ENCODE measurements at regions not wholly inside any gene's neighbourhood (a gene's known extent, or its start where the extent isn't known, plus 50 kb on each side); places are given as distances from the start of the nearest gene placed in this dataset.
"Not testable (repeated sequence)": the region's sequence is repeated elsewhere in the genome, so short reads cannot be mapped to it uniquely, and the experiment has no call there.

DNA sequence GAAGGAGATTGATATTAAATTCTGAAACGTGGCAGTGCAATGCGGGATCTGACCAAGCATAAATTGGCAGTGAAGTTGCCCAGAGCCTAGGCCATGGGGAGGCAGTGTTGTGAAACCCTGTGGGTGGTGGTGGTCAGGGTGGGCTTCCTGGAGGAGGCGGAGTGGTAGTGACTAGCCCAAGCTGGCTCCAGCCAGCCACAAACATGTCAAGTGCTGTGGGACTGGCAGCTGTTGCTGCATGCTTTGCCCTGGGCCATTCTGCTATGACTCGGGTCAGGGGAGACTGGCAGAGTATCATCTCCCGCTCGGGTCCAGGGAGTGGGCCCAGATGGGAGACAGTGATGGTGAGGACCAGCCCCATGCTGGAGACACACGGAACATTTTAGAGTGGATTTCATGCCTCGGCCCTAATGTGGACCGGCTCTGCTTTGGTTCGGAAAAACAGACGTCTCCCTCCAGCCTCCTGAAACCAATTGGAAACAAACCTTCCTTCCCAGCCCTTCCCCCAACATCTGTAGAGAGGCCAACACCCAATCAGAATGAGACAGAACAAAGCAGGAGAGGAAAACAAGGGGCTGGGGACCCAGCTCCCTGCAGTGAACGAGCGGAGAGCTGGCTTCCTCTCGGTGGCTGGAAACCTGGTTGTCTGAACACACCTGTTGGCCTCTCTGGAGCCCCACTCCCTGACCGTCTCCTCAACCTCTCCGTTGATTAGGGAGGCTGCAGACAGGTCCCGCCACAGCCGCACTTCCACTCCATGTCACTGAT is 58.2 kb downstream of the TMEM270 start:
- Histone ChIP-seq H3K9me3 (no peaks in the 10 kb centered on the region), H3K4me1 (ENCODE audit: insufficient read depth) (no peaks in the 10 kb centered on the region), H3K27me3 (no peaks in the 10 kb centered on the region), H3K4me3 (no peak overlapping the region), H3K27ac (no peak overlapping the region), H3K36me3 (no peaks in the 10 kb centered on the region)
- intact Hi-C loops (cut with DNase I) = no loop called here
- 57 to 69% (median 58%) methylated on average over 18 of the region's 18 CpGs for WGBS, 3 donors
- TF ChIP-seq EP300 (IDR thresholded peaks at IDR 0.05) (no peak), POLR2A (IDR thresholded peaks at IDR 0.05) (no peak)
- TF ChIP-seq, protein P1, sequence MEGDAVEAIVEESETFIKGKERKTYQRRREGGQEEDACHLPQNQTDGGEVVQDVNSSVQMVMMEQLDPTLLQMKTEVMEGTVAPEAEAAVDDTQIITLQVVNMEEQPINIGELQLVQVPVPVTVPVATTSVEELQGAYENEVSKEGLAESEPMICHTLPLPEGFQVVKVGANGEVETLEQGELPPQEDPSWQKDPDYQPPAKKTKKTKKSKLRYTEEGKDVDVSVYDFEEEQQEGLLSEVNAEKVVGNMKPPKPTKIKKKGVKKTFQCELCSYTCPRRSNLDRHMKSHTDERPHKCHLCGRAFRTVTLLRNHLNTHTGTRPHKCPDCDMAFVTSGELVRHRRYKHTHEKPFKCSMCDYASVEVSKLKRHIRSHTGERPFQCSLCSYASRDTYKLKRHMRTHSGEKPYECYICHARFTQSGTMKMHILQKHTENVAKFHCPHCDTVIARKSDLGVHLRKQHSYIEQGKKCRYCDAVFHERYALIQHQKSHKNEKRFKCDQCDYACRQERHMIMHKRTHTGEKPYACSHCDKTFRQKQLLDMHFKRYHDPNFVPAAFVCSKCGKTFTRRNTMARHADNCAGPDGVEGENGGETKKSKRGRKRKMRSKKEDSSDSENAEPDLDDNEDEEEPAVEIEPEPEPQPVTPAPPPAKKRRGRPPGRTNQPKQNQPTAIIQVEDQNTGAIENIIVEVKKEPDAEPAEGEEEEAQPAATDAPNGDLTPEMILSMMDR (IDR thresholded peaks at IDR 0.05) = no peak
- no peak for DNase-seq

DNA sequence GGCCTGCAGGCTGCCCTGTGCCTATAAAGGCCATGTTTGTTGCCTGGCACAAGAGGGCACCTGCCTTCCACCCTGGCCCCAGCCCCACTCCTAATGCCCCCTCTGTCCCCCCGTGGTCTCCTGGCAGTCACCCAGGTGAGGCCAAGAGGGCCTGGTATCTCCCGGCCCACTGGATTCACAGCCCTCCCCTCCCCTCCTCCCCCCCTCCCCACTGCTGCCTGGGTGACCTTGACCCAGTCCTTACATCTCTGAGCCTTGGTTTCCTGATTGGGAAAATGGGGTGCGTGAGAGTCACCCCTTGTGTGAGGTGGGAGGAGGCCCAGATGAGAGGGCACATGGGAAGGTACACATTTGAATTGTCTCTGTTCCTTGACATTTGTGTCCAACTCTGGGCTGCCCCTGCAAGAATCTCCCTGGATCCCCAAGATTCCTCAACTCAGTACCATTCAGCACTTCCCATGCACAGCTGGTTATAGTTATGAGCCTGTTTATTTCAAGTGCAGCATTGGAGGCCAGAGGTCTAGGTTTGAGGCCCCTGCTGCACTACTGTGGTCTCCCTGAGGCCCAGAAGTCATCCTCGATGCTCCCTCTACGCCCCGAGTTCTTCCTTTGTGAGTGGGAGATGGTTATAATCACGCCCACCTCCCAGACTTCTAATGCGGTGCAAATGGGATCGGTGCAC is 58.9 kb downstream of the TMEM270 start:
- Histone ChIP-seq H3K27ac (no peak overlapping the region), H3K36me3 (no peaks in the 10 kb centered on the region), H3K4me1 (ENCODE audit: insufficient read depth) (no peaks in the 10 kb centered on the region), H3K9me3 (no peaks in the 10 kb centered on the region), H3K4me3 (no peak overlapping the region), H3K27me3 (no peaks in the 10 kb centered on the region)
- 62 to 71% (median 64%) methylated on average over 8 to 9 of the region's 9 CpGs for WGBS, 3 donors
- no peak for DNase-seq
- intact Hi-C loops (cut with DNase I) = no loop called here
- no peak for TF ChIP-seq POLR2A (IDR thresholded peaks at IDR 0.05)
- TF ChIP-seq, protein P1 (IDR thresholded peaks at IDR 0.05) = no peak
- no peak for TF ChIP-seq EP300 (IDR thresholded peaks at IDR 0.05)

DNA sequence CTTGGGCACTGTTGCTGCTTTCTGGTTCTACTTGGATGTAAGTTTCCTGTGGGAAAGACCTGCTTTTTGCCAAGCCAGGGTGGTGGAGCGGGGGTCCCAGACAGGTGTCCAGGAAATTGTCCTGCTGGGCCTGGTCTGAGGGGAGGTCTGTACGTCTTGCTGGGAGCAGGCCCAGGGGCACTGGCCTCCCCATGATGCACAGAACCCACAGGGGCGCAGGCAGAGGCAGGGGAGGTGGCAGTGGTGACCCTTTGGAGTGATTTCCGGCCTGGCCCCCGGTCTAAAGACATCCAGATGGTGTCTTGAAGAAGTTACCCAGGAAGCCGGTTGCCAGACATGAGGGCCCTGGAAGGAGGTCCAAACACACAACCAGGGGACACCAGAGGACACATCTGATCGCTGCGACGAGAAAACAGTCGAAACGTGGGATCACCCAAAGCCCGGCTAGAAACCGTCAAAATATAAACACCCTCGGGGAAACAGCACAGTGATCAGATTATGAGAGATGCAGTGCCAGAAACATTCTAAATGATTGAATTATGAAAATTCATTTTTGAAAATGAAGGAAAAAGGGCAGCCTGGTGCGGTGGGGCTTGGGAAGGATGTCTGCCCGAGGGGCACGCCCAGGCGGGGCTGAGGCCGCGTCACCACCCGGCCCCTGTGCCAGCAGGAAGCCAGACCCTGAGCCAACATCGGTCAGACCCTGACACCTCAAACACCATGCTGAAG is 59.6 kb downstream of the TMEM270 start:
- no peak overlapping the region for H3K27ac ChIP-seq
- TF ChIP-seq, protein P1 (IDR thresholded peaks at IDR 0.05) = no peak
- TF ChIP-seq EP300 (IDR thresholded peaks at IDR 0.05) (no peak), POLR2A (IDR thresholded peaks at IDR 0.05) (no peak)

DNA sequence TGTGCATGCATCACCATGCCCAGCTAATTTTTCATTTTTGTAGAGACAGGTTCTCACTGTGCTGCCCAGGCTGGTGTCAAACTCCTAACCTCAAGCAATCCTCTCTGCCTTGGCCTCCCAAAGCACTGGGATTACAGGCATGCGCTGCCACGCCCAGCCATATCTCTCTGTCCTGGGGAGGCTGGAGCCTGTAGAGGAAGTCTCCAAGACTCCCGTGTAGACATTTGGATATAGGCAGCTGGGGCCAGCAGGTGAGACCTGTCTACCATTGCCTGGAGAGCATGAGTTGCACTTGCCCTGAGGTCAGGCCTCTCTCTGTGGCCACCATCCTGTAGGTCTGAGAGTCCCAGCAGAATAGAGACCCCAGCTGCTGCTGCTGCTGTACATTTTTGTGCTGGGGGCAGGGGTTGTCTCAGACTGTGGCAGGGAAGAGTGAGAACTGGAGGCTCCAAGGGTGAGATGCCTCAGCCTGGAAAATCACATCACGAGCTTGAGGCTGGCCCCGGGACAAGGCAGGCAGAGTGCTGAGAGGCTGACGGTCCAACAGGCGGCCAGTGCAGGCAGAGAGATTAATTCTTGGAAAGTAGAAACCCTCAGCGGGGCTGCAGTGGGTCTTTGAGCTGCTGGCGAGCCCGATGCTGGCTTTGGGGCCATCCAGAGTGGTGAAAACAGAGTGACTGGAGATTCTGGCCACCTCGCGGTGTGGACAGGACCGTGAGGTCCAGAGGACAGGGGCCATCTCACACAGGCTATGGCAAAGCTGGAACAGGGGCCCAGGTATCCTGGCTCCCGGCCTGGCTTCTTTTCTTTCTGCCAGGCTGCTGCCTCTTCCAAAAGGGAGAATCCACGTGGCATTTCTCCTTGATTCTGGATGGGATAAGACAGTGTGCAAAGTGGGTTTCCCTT is 60.9 kb downstream of the TMEM270 start:
- Histone ChIP-seq H3K27ac (no peak overlapping the region), H3K4me1 (ENCODE audit: insufficient read depth) (no peaks in the 10 kb centered on the region), H3K9me3 (no peaks in the 10 kb centered on the region), H3K27me3 (no peaks in the 10 kb centered on the region), H3K4me3 (no peak overlapping the region), H3K36me3 (no peaks in the 10 kb centered on the region)
- no peak for DNase-seq
- intact Hi-C loops (cut with DNase I) = no loop called here
- 61 to 69% (median 65%) methylated on average over 15 of the region's 15 CpGs for WGBS, 3 donors
- TF ChIP-seq, protein P1 (IDR thresholded peaks at IDR 0.05) = no peak

More for the DNA sequence above, 59.6 kb downstream of the TMEM270 start:
- Histone ChIP-seq H3K36me3 (no peaks in the 10 kb centered on the region), H3K4me1 (ENCODE audit: insufficient read depth) (no peaks in the 10 kb centered on the region), H3K27me3 (no peaks in the 10 kb centered on the region), H3K9me3 (no peaks in the 10 kb centered on the region), H3K4me3 (no peak overlapping the region)
- 86 to 92% (median 91%) methylated on average over 22 of the region's 22 CpGs for WGBS, 3 donors
- DNase-seq = no peak
- intact Hi-C loops (cut with DNase I) = no loop called here

DNA sequence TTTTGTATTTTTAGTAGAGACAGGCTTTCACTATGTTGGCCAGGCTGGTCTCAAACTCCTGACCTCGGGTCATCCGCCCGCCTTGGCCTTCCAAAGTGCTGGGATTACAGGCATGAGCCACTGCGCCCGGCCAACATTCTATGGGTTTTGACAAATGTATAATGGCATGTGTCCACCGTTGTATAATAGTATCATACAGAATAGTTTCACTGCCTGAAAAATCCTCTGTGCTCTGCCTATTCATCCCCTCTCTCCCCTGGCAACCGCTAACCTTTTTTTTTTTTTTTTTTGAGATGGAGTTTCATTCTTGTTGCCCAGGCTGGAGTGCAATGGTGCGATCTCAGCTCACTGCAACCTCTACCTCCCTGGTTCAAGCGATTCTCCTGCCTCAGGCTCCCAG is 67.7 kb downstream of the TMEM270 start:
- H3K27me3 ChIP-seq; H3K9me3 ChIP-seq; H3K4me1 ChIP-seq (ENCODE audit: insufficient read depth); intact Hi-C loops (cut with DNase I); DNase-seq; H3K4me3 ChIP-seq; H3K36me3 ChIP-seq; H3K27ac ChIP-seq: not testable (repeated sequence)
- WGBS, 3 donors = 88 to 91% (median 89%) methylated on average over 9 of the region's 9 CpGs
